ENCODE measurements at regions not wholly inside any gene's neighbourhood (a gene's known extent, or its start where the extent isn't known, plus 50 kb on each side); places are given as distances from the start of the nearest gene placed in this dataset.

GRCh38 chr10:76618641-76619040 is 1019.0 kb downstream of the KCNMA1 start:
- TF ChIP-seq, protein P1, sequence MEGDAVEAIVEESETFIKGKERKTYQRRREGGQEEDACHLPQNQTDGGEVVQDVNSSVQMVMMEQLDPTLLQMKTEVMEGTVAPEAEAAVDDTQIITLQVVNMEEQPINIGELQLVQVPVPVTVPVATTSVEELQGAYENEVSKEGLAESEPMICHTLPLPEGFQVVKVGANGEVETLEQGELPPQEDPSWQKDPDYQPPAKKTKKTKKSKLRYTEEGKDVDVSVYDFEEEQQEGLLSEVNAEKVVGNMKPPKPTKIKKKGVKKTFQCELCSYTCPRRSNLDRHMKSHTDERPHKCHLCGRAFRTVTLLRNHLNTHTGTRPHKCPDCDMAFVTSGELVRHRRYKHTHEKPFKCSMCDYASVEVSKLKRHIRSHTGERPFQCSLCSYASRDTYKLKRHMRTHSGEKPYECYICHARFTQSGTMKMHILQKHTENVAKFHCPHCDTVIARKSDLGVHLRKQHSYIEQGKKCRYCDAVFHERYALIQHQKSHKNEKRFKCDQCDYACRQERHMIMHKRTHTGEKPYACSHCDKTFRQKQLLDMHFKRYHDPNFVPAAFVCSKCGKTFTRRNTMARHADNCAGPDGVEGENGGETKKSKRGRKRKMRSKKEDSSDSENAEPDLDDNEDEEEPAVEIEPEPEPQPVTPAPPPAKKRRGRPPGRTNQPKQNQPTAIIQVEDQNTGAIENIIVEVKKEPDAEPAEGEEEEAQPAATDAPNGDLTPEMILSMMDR (conservative IDR thresholded peaks at IDR 0.05; ENCODE audit: low read depth, low read length) = no peak
- TF ChIP-seq EZH2 (IDR thresholded peaks at IDR 0.05; ENCODE audit: borderline replicate concordance, low read depth, low read length, poor library complexity, severe bottlenecking) = no peak

Data from A673 (cell line).